Spleen (tissue), 11 donors: ENCODE measurements at regions not wholly inside any gene's neighbourhood (a gene's known extent, or its start where the extent isn't known, plus 50 kb on each side); places are given as distances from the start of the nearest gene placed in this dataset.

ENCODE experiments used
- DNase-seq: peaks from one replicate; pipeline ENCODE4 v3.0.0-alpha.2; 2020
- H3K27ac ChIP-seq, 8 donors: fragments of 200-600 bp; sonication (generic) in 7 of 8; 1 replicate in 4 of 8; 2 replicates in 4 of 8; pipeline versions ENCODE4 v1.5.0 to v1.8.0; 2016 to 2021; ENCODE audit warnings: inconsistent platforms in 4 of 8, mild to moderate bottlenecking in 4 of 8, moderate library complexity in 1 of 8
- H3K27me3 ChIP-seq, 7 donors: fragments of 200-600 bp; sonication (generic) in 6 of 7; replicated peaks in 1 of 7; 1 replicate in 4 of 7; 2 replicates in 3 of 7; pipeline versions ENCODE4 v1.5.0 to v1.8.0; 2016 to 2021; ENCODE audit warnings: inconsistent platforms in 3 of 7, mild to moderate bottlenecking in 1 of 7
- H3K36me3 ChIP-seq, 6 donors: fragments of 200-600 bp; sonication (generic) in 5 of 6; 1 replicate in 4 of 6; 2 replicates in 2 of 6; pipeline versions ENCODE4 v1.5.0 to v1.8.0; 2016 to 2021; ENCODE audit warnings: inconsistent platforms in 2 of 6
- H3K4me1 ChIP-seq, 6 donors: fragments of 200-600 bp; sonication (generic) in 5 of 6; 1 replicate in 3 of 6; 2 replicates in 3 of 6; pipeline versions ENCODE4 v1.5.0 to v1.8.0; 2016 to 2021; ENCODE audit warnings: inconsistent platforms in 3 of 6
- H3K4me3 ChIP-seq, 8 donors: fragments of 200-600 bp; sonication (generic) in 7 of 8; 1 replicate in 4 of 8; 2 replicates in 4 of 8; pipeline versions ENCODE4 v1.5.0 to v1.8.0; 2016 to 2021; ENCODE audit warnings: inconsistent platforms in 4 of 8, mild to moderate bottlenecking in 4 of 8, moderate library complexity in 2 of 8
- H3K9me3 ChIP-seq, 8 donors: fragments of 200-600 bp; sonication (generic) in 7 of 8; 1 replicate in 4 of 8; 2 replicates in 4 of 8; pipeline versions ENCODE4 v1.5.0 to v1.8.0; 2016 to 2021; ENCODE audit warnings: inconsistent platforms in 4 of 8
- CTCF ChIP-seq, 11 experiments: fragments of 200-600 bp in 7 of 11; fragments of 450-650 bp in 4 of 11; sonication (generic) in 4 of 11; IDR thresholded peaks in 8 of 11; conservative IDR thresholded peaks in 3 of 11; 1 replicate in 7 of 11; 2 replicates in 4 of 11; pipeline versions ENCODE4 v1.4.0 to v1.8.0; 2016 to 2021; ENCODE audit warnings: antibody characterized with exemption in 11 of 11, inconsistent platforms in 4 of 11, mild to moderate bottlenecking in 1 of 11
- POLR2A ChIP-seq, 3 donors: fragments of 450-650 bp; IDR thresholded peaks; one replicate each; pipeline ENCODE4 v1.5.1; 2017; ENCODE audit warnings: antibody characterized with exemption in 3 of 3, mild to moderate bottlenecking in 1 of 3
- POLR2AphosphoS5 ChIP-seq, 3 donors: sonication (generic); formaldehyde crosslinking; IDR thresholded peaks; one replicate each; pipeline ENCODE4 v1.5.1; 2017; ENCODE audit warnings: antibody characterized with exemption in 3 of 3
- WGBS, 5 donors: extraction: QIAGEN DNeasy Blood & Tissue Kit in 3 of 5; methylation state at CpG; one replicate each; pipeline versions ENCODE4 v1.1.5 to v1.1.7; 2013 to 2018; 5-methylcytosine and 5-hydroxymethylcytosine counted together
- intact Hi-C: fragments of 100-400 bp; cut with DNase I; formaldehyde crosslinking; loops from one replicate; pipeline ENCODE4 v1.15.0; 2023; ENCODE audit warnings: low total_unique reads
- donor health status: healthy with polysubstance abuse.
- donor health status: DM: no; HTN: no; CAD: no; lungs with moderate emphysema.
- donor health status: DM: no; HTN: no; CAD: no.
- donor health status: Bipolar disorder and iron deficiency.
- donor health status: healthy.
- donor health status: DM: no; HTN: no; CAD: no.
- donor health status: DM: yes; HTN: yes; CAD: no.

GRCh38 chr1:114339379-114339778, 171.6 kb downstream of the TRIM33 start:
- no peaks in the 10 kb centered on the region for H3K27me3 ChIP-seq
- TF ChIP-seq POLR2A (IDR thresholded peaks at IDR 0.05) (no peak), POLR2AphosphoS5 (IDR thresholded peaks at IDR 0.05) (no peak), CTCF (IDR thresholded peaks at IDR 0.05 in 8 of 11, conservative IDR thresholded peaks at IDR 0.05 in 3 of 11) (no peak)
- no peaks in the 10 kb centered on the region for H3K9me3 ChIP-seq
- peak overlapping the region in 1 of 8 donors; percentile 27 for H3K27ac ChIP-seq
- 60 to 69% (median 65%) methylated on average over 6 of the region's 6 CpGs for WGBS, 5 donors
- peaks cover 0 to 37% (median 7%) of the 10 kb centered on the region in 6 donors for H3K4me1 ChIP-seq
- DNase-seq = no peak
- no peaks in the 10 kb centered on the region for H3K36me3 ChIP-seq
- H3K4me3 ChIP-seq = no peak overlapping the region
- intact Hi-C loops = no loop called here

- no peaks in the 10 kb centered on the region for H3K36me3 ChIP-seq
- WGBS, 5 donors = 85 to 91% (median 87%) methylated on average over 11 of the region's 11 CpGs
- H3K27me3 ChIP-seq = no peaks in the 10 kb centered on the region
- H3K9me3 ChIP-seq = no peaks in the 10 kb centered on the region
- no peak for DNase-seq
- peaks cover 0 to 38% (median 7%) of the 10 kb centered on the region in 6 donors for H3K4me1 ChIP-seq
- intact Hi-C loops = no loop called here
- H3K4me3 ChIP-seq = no peak overlapping the region
- H3K27ac ChIP-seq = no peak overlapping the region
- TF ChIP-seq POLR2AphosphoS5 (IDR thresholded peaks at IDR 0.05) (no peak), CTCF (IDR thresholded peaks at IDR 0.05 in 8 of 11, conservative IDR thresholded peaks at IDR 0.05 in 3 of 11) (no peak), POLR2A (IDR thresholded peaks at IDR 0.05) (no peak)
Measured at GRCh38 chr1:114338191-114338890, 172.7 kb downstream of the TRIM33 start.

- Histone ChIP-seq H3K27ac (no peak overlapping the region), H3K27me3 (no peaks in the 10 kb centered on the region), H3K36me3 (no peaks in the 10 kb centered on the region), H3K9me3 (no peaks in the 10 kb centered on the region), H3K4me1 (peaks cover 0 to 35% (median 3%) of the 10 kb centered on the region in 6 donors), H3K4me3 (no peak overlapping the region)
- intact Hi-C loops = no loop called here
- WGBS, 5 donors = 72 to 94% (median 79%) methylated on average over 4 of the region's 4 CpGs
- DNase-seq = no peak
- TF ChIP-seq POLR2A (IDR thresholded peaks at IDR 0.05) (no peak), CTCF (IDR thresholded peaks at IDR 0.05 in 8 of 11, conservative IDR thresholded peaks at IDR 0.05 in 3 of 11) (no peak), POLR2AphosphoS5 (IDR thresholded peaks at IDR 0.05) (no peak)
Measured at GRCh38 chr1:114337417-114337816, 173.6 kb downstream of the TRIM33 start.

- Histone ChIP-seq H3K4me3 (no peak overlapping the region), H3K9me3 (no peaks in the 10 kb centered on the region), H3K27ac (no peak overlapping the region), H3K36me3 (no peaks in the 10 kb centered on the region), H3K4me1 (peaks cover 0 to 37% (median 0%) of the 10 kb centered on the region in 6 donors), H3K27me3 (no peaks in the 10 kb centered on the region)
- WGBS, 5 donors = 85 to 100% (median 96%) methylated on average over 2 of the region's 2 CpGs
- TF ChIP-seq POLR2A (IDR thresholded peaks at IDR 0.05) (no peak), POLR2AphosphoS5 (IDR thresholded peaks at IDR 0.05) (no peak), CTCF (IDR thresholded peaks at IDR 0.05 in 8 of 11, conservative IDR thresholded peaks at IDR 0.05 in 3 of 11) (no peak)
- DNase-seq = no peak
- intact Hi-C loops = no loop called here
Measured at GRCh38 chr1:114336360-114336759, 174.6 kb downstream of the TRIM33 start.
